Non-pigmented ciliary epithelial cell (primary cell): ENCODE measurements at regions not wholly inside any gene's neighbourhood (a gene's known extent, or its start where the extent isn't known, plus 50 kb on each side); places are given as distances from the start of the nearest gene placed in this dataset.
"Not testable (repeated sequence)": the region's sequence is repeated elsewhere in the genome, so short reads cannot be mapped to it uniquely, and the experiment has no call there.

ENCODE experiments used
- DNase-seq: peaks from one replicate; pipeline ENCODE4 v3.0.0-alpha.2; 2010; ENCODE audit warnings: low read depth

DNA sequence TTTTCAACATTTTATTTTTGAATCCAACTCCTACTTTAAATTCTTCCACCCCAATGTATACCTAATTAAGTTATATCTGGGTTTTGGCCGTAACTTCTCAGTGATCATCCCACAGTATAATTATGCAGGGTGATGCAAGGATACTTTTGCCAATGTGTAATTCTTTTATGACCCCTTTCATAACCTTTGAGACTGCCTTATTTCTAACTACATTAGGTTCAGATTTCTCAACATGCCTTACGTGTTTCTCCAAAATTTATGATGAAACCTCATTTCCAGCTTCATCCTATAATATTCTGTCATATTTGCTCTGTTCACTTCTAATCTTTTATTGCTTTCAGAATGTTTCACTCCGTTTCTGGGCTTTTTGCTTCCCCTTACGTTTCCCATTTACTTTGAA, 1229.6 kb upstream of the ALCAM start:
- no peak for DNase-seq

DNA sequence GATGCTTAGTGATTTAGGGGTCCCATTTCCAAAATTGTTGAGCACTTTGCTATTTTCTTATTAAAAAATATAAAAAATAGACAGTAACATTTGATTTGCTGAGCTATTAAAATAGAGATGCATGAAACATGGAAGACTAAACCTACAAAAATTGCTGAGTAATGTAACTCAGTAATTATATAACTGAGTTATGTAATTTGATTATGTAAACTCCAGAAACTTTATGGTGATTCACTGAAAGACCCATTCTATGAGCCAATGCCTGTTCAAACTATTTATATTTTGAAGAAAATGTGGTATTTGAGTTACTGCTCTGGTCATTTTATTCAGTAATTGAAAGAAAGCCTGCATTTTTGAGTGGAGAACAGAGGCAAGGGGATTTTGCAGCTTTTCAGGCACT, 1221.5 kb upstream of the ALCAM start:
- DNase-seq = no peak

DNA sequence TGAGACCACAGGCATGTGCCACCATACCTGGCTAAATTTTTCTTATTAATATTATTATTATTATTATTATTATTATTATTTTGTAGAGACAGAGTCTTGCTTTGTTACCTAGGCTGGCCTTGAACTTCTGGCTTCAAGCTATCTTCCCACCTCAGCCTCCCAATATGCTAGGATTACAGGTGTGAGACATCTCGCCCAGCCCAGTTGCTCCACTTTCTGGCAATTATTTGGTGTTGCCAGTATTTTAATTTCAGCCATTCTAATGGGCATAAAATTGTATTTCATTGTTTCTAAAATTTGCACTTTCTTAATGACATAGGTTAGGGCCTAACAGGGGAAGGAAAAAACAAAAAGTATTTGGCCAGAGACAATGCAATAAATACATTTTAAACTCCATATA, 1217.6 kb upstream of the ALCAM start:
- DNase-seq = no peak

DNA sequence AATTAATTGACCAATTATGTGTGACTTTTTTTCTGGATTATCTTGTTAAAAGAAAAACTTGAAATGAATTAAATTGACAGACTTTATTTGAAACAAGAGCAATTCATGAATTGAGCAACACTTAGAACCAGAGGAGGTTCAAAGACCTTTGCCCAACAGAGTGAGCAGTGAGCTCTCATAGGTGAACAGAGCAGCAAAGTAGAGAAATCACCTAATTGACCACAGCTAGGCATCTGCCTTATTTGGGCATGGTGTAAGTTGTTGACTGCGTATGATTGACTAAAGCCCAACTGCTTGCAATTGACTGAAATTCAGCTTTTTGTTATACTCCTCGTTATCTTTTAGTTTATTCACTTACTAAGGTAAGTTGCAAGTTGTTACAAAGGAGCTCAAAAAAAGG, 1216.0 kb upstream of the ALCAM start:
- no peak for DNase-seq

DNA sequence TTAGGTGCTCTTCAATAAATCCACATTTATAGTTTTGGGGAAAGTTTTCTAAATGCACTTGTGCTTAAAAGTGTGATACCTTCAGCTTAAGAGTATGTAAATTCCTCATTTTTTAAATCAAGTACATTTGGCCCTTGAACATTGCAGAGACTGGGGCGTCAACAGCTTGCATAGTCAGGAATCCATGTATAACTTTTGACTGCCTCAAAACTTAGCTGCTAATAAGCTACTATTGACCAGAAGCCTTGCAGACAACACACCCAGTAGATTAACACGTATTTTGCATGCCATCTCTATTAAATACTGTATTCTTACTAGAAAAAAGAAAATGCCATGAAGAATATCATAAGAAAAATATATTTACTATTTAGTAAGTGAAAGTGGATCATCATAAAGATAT, 1211.8 kb upstream of the ALCAM start:
- no peak for DNase-seq

DNA sequence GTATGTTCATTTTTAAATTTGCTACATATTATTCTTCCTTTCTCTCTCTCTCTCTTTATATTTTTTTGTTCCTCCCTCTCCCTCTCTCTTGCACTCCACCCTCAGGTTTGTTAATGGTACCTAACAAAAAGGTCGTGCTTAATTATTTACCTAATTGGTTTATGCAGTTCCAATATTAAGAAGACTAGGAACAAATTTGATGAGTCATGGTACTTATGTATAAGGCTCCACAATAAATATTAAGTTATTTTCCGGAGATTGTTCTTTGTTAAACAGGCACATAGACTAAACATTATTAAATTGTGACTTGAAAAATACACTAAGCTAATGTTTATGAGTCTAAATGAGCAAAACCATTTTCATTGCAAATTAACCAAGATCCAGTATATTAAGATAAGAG, 1200.8 kb upstream of the ALCAM start:
- no peak for DNase-seq

DNA sequence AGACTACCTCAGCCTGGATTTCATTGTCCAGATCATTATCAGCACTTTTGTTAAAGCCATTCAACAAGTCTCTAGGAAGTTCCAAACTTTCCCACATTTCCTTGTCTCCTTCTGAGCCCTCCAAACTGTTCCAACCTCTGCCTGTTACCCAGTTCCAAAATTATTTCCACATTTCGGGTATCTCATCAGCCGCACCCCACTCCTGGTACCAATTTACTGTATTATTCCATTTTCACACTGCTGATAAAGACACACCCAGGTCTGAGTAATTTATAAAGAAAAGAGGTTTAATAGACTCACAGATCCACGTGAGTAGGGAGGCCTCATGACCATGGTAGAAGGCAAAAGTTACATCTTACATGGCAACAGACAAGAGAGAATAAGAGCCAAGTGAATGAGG, 1198.3 kb upstream of the ALCAM start:
- no peak for DNase-seq

DNA sequence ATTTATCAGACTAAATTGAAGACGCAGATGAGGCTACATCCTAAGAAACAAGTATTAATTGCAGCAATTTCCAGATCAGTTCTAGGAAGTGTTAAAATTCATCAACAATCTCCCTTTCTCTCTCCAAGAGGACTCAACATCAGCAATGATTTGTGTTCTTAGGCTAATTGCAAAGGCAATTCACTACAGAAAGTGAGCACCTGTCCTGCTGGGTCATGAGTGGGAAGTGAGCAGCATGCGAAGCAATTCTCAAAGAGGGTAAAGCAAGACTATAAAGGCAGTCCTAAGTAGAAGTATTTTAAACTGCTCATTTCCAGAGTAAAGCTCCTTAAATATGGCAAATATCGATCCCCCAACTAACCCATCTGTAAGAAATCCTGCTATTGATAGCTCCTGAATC, 1191.0 kb upstream of the ALCAM start:
- no peak for DNase-seq

DNA sequence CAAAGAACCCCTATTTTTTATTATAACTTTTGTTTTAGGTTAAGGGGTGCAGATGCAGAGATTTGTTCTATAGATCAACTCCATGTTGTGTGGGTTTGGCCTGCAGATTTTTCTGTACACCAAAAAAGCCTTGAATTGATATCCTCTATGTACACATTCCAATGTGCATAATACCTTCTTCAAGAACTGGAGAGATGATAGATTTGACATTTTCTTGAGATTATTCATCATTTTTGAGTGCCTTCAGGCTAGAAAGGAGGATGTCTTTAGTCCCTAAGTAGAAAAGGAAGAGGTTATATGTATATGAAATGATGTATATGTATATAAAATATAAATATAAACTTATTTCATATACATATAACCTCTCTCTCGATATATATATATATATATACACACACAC, 1190.0 kb upstream of the ALCAM start:
- no peak for DNase-seq

DNA sequence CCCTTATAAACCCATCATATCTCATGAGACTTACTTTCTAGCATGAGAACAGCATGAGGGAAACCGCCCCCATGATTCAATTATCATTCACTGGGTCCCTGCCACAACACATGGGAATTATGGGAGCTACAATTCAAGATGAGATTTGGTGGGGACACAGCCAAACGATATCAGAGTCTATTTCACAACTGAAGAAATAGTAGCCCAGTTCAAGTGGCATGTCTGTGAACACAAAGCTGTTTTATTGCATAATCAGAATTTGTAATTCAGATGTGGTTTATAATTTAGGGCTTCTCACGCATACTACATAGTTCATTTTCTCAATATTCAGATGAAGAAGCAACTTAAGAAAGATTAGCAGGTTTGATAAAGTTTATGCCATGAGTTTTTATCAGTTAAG, 1188.0 kb upstream of the ALCAM start:
- no peak for DNase-seq

DNA sequence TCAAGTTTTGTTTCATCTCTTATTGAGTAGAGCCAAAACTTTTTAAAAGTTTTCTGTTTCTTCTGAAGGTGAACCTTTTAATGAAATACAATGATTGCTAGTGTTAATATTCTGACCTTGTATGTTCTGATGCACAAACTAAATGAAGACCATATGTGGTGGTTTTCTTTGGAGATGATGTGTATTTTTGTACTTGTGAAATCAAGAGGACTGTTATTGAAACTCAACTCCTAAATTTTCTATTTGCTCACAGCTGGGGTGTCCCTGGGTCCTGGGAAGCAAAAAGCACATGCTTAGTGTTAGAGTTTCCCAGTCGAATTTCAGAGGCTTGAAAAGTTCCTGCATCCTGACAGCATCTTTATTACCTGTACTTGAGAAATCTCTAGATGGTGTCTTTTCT, 1185.8 kb upstream of the ALCAM start:
- no peak for DNase-seq

DNA sequence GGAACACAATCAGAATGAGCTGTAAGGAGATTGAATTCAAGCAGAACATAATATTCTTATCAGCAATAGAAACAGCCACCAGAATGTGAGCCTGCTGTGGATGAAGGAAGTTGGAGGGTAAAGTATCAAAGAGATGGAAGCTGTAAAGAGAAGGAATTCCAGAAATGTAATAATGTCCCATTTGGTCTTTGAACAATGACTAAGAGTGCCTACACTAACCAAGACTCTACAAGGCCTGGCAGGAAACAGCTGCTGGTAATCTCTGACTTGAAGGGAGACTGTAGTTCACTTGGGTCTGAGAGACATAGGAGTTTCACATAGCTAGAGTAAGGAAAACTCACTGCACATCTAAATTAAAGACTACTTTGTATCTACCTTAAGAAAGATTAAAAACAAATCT, 1176.0 kb upstream of the ALCAM start:
- DNase-seq = peak; percentile 36

DNA sequence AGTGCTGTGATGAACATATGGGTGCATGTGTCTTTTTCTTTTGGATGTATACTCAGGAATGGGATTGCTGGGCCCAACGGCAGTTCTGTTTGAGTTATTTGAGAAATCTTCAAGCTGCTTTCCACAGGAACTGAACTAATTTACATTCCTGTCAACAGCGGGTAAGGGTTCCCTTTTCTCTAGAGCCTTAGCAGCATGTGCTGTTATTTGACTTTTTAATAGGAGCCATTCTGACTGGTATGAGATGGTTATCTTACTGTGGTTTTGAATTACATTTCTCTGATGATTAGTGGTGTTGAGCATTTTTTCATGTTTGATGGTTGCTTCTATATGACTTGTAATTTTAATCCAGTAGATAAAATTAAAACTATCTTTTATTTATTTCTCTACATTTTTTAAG, 1168.6 kb upstream of the ALCAM start:
- no peak for DNase-seq

DNA sequence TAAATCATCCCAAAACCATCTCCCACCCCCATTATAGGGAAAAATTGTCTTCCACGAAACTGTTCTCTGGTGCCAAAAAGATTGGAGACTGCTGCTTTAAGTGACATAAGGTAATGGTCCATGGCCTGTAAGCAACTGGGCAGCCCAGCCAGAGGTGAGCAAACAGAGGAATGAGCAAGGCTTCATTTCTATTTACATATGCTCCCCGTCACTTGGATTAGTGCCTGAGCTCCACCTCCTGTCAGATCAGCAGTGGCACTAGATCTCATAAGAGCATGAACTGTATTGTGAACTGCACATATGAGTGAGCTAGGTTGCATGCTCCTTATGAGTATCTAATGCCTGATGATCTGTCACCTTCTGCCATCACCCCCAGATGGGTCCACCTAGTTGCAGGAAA, 1159.8 kb upstream of the ALCAM start:
- no peak for DNase-seq

DNA sequence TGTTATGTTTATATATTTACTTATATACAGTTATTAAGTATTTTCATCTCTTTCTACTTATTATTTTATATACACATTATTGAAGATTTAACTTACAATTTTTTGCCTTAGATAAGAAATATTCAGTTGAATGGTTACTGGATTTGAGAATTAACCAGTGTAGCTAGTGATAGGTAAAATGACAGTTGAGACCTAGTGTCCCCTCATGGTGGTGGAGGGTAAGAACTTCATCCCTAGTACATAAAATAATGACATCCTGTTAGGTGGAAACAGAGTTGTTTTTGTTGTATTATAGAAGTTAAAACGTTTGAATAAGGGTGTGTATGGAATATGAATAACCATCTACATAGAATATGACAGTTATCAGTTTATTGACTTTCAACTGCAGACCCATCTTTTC, 1152.4 kb upstream of the ALCAM start:
- no peak for DNase-seq

DNA sequence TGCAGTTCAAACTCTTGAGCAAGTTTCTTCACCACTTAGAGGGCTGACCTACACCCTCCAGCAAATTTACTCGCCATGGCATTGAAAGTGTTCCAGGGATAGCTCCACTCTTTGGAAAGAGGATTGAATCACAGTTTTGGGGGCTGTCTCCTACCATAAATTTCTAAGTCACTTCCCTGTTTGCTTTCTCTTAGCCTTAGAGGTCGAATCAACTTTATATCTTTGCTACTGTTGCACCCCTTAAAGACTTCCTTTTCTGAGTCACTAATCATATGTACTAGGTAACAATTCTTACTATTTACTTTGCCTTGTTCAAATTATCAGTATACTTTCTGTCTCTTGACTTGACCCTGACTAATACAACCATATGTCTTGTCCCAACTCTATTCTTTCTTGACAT, 1151.8 kb upstream of the ALCAM start:
- DNase-seq = no peak

DNA sequence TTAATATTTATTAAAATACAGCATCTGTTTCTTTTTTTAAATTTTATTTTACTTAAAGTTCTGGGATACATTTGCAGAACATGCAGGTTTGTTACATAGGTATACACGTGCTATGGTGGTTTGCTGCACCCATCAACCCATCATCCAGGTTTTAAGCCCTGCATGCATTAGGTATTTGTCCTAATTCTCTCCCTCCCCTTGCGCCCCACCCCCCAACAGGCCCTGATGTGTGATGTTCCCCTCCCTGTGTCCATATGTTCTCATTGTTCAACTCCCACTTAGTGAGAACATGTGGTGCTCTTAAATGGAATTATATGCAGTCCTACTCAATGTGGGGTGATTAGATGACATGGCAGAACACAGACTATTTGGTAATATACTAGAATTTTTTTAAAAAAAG, 1147.7 kb upstream of the ALCAM start:
- DNase-seq = not testable (repeated sequence)

DNA sequence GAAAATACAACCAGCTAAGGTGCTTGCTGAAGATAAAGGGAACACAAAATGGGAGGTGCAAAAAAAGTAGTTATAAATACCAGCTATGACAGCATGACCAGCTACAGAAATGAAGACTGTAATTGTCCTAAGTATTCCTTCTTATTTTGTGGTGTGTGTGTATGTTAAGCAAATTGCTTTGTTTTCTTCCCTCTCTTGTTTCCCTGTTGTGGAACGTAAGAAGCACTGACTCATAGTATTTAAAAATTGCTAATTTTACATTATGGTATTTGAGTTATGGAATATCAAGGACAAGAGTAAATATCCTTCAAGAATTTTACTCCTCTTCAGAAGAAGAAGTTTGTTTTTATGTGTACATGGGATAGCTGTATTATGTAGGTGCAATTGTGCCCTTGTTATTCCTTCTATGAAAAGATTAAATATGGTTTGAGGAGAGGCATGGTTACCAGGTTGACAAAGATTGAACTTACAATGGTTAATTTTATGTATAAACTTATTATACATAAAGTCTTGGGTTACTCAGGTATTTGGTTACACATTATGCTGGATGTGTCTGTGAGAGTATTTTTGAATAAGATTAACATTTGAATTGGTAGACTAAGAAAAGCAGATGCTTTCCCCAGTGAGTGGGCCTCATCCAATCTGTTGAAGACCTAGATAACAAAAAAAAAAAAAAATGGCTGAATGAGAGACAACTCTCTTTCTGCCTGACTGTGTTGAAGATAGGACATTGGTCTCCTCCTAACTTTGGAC, 1132.1 kb upstream of the ALCAM start:
- DNase-seq = no peak

DNA sequence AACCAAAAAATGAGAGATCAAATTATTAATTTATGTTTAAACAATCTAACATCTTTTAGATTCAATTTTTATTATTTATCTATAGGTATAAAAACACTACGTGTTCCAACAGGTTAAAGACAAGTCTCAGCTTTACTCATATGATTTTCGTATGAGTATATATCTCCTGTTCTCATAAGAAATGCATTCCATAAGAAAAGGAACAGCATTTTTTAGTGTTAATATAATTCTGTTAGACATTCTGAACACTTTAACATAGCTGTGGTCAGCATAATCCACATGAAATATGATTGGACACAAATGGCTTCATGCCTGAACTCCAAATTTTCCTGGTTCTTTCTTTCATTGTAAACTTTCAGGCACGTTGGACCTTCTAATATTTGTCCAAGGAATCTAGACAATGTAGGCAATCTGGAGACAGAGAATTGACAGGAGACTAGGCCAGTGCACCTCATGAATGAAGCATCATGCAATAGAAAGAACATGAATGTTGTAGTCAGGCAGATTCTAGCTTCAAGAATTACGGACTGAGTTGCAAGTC, 1122.0 kb upstream of the ALCAM start:
- DNase-seq = peak; percentile 5

DNA sequence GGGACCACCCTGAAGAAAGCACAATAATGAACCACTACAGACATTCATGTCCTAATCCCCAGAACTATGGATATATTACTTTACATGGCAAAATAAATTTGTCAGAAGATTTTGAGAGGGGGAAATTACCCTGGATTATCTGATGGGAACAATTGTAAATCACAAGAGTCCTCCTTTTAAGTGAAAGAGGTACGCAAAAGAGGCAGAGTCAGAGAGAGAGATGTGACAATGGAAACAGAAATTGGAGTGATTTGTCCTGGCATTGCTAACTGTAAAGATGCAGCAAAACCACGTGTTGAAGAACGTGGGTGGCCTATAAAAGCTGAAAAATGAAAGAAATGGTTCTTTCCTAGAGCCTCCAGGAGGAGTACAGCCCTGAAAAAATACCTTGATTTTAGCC, 1121.4 kb upstream of the ALCAM start:
- no peak for DNase-seq

DNA sequence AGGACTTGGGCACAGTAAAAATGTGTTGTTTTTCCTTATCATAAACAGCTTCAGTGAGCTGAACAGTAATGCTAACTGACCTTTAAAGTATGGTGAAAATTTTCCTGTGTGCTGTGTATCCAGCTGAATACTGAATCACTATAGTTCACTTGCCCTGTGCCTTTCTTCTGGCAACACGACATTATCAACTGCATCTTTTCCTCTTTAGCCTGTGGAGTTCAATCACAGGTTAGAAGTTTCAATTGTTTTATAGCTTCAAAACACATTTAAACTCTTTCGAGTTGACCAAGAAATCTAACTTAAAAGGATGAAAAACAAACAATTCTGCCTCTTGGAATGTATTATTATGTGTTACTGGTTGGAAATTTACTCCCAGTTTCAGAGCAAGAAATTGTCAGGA, 1120.7 kb upstream of the ALCAM start:
- peak; percentile 8 for DNase-seq

DNA sequence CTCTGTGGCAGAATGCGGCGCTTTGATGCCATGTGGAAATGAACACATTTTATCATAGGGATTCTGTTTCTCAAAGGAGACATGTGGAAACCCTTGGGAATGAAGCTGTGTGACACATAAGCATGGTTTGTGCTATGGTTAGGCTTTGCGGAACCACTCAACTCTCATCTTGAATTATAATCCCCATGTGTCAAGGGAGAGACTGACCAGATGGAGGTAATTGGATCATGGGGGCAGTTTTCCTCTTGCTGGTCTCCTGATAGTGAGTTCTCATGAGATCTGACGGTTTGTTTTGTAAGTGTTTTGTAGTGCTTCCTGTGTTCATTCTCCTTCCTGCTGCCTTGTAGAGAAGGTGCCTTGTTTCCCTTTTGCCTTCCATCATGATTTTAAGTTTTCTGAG, 1109.2 kb upstream of the ALCAM start:
- no peak for DNase-seq

DNA sequence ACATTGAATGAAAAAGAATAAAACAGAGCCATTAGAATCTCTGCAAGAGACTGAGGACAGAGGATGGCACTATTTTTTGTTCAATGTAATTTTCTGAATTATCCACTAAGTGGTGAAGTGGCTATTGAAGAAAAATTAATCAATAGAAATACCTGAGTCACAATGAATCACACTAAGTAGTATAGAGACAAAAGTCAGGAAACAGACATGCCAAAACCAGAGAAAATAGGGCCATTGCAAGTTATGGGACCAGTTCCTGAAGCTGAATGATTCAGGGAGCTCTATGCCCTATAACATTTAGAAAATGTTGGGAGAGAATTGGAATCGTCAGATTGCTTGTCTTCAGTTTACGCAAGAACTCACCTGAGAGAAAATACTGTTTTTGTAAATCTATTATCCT, 1103.2 kb upstream of the ALCAM start:
- no peak for DNase-seq

DNA sequence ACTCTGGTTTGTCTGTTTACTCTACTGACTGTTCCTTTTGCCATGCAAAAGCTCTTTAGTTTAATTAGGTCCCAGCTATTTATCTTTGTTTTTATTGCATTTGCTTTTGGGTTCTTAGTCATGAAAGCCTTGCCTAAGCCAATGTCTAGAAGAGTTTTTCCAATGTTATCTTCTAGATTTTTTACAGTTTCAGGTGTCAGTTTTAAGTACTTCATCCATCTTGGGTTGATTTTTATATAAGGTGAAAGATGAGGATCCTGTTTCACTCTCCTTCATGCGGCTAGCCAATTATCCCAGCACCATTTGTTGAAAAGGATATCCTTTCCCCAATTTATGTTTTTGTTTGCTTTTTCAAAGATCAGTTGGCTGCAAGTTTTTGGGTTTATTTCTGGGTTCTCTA, 1100.5 kb upstream of the ALCAM start:
- DNase-seq = not testable (repeated sequence)
